NCI-H2029 (cell line): ENCODE measurements at regions not wholly inside any gene's neighbourhood (a gene's known extent, or its start where the extent isn't known, plus 50 kb on each side); places are given as distances from the start of the nearest gene placed in this dataset.

Source experiments
- DNase-seq: peaks from one replicate; lab custom pipeline; 2025; lab: John Stamatoyannopoulos, UW

GRCh38 chr10:61188691-61189090 lies 244.7 kb upstream of the RHOBTB1 start:
- no peak for DNase-seq

GRCh38 chr10:61188101-61188500 lies 244.1 kb upstream of the RHOBTB1 start:
- DNase-seq: no peak

GRCh38 chr10:61187601-61188000 lies 243.6 kb upstream of the RHOBTB1 start:
- DNase-seq: no peak

- DNase-seq: no peak
Measured at GRCh38 chr10:61186408-61186807, 242.4 kb upstream of the RHOBTB1 start.

- DNase-seq: no peak
Measured at GRCh38 chr10:61184429-61184828, 240.4 kb upstream of the RHOBTB1 start.

GRCh38 chr10:61183967-61184366 lies 240.0 kb upstream of the RHOBTB1 start:
- DNase-seq: no peak

GRCh38 chr10:61181832-61182231 lies 237.8 kb upstream of the RHOBTB1 start:
- DNase-seq: no peak

GRCh38 chr10:61179771-61180170 lies 235.8 kb upstream of the RHOBTB1 start:
- no peak for DNase-seq

- no peak for DNase-seq
Measured at GRCh38 chr10:61176424-61176823, 232.4 kb upstream of the RHOBTB1 start.

- no peak for DNase-seq
Measured at GRCh38 chr10:61175316-61175715, 231.3 kb upstream of the RHOBTB1 start.

GRCh38 chr10:61173450-61173849 lies 229.5 kb upstream of the RHOBTB1 start:
- no peak for DNase-seq

GRCh38 chr10:61172182-61172926 lies 228.4 kb upstream of the RHOBTB1 start:
- no peak for DNase-seq

GRCh38 chr10:61170594-61170993 lies 226.6 kb upstream of the RHOBTB1 start:
- no peak for DNase-seq

GRCh38 chr10:61169294-61169693 lies 225.3 kb upstream of the RHOBTB1 start:
- no peak for DNase-seq

GRCh38 chr10:61166489-61166888 lies 222.5 kb upstream of the RHOBTB1 start:
- DNase-seq: no peak

- DNase-seq: no peak
Measured at GRCh38 chr10:61166065-61166464, 222.1 kb upstream of the RHOBTB1 start.

GRCh38 chr10:61164458-61165160 lies 220.6 kb upstream of the RHOBTB1 start:
- no peak for DNase-seq

- DNase-seq: no peak
Measured at GRCh38 chr10:61163403-61163802, 219.4 kb upstream of the RHOBTB1 start.

GRCh38 chr10:61160253-61160652 lies 216.3 kb upstream of the RHOBTB1 start:
- no peak for DNase-seq

GRCh38 chr10:61159253-61159652 lies 215.3 kb upstream of the RHOBTB1 start:
- no peak for DNase-seq

- DNase-seq: no peak
Measured at GRCh38 chr10:61157182-61157581, 213.2 kb upstream of the RHOBTB1 start.

GRCh38 chr10:61153771-61154170 lies 209.8 kb upstream of the RHOBTB1 start:
- DNase-seq: no peak

- no peak for DNase-seq
Measured at GRCh38 chr10:61151059-61151458, 207.1 kb upstream of the RHOBTB1 start.

GRCh38 chr10:61148451-61148850 lies 204.5 kb upstream of the RHOBTB1 start:
- no peak for DNase-seq
